Uterus (tissue), 3 donors: ENCODE measurements at regions not wholly inside any gene's neighbourhood (a gene's known extent, or its start where the extent isn't known, plus 50 kb on each side); places are given as distances from the start of the nearest gene placed in this dataset.

Source experiments
- DNase-seq, 2 donors: peaks; one replicate each; pipeline ENCODE4 v3.0.0-alpha.2; 2019 to 2020
- H3K27ac ChIP-seq, 2 donors: fragments of 200-600 bp; sonication (generic); 1 replicate in 1 of 2; 2 replicates in 1 of 2; pipeline ENCODE4 v1.5.1; 2016 to 2018
- H3K27me3 ChIP-seq, 2 donors: fragments of 200-600 bp; sonication (generic); one replicate each; pipeline ENCODE4 v1.5.1; 2018 to 2019; ENCODE audit warnings: control low read depth in 1 of 2
- H3K36me3 ChIP-seq, 2 donors: fragments of 200-600 bp; sonication (generic); one replicate each; pipeline ENCODE4 v1.5.1; 2019; ENCODE audit warnings: control low read depth in 1 of 2
- H3K4me1 ChIP-seq, 2 donors: fragments of 200-600 bp; sonication (generic); one replicate each; pipeline ENCODE4 v1.5.1; 2018 to 2019; ENCODE audit warnings: control low read depth in 1 of 2
- H3K4me3 ChIP-seq, 2 donors: fragments of 200-600 bp; sonication (generic); 1 replicate in 1 of 2; 2 replicates in 1 of 2; pipeline ENCODE4 v1.5.1; 2018 to 2019; ENCODE audit warnings: mild to moderate bottlenecking in 1 of 2
- H3K9me3 ChIP-seq, 2 donors: fragments of 200-600 bp; sonication (generic); one replicate each; pipeline ENCODE4 v1.5.1; 2019; ENCODE audit warnings: control low read depth in 1 of 2
- POLR2A ChIP-seq, 2 donors: fragments of 450-650 bp; IDR thresholded peaks; one replicate each; pipeline ENCODE4 v1.6.1; 2016; ENCODE audit warnings: antibody characterized with exemption in 2 of 2, mild to moderate bottlenecking in 1 of 2, moderate library complexity in 1 of 2
- intact Hi-C: fragments of 100-400 bp; cut with DNase I; formaldehyde crosslinking; loops from one replicate; pipeline ENCODE4 v1.15.1; 2023; ENCODE audit warnings: low total_unique reads
- TF ChIP-seq, protein P1 (sequence below), 4 experiments: fragments of 200-600 bp in 2 of 4; fragments of 450-650 bp in 2 of 4; sonication (generic) in 2 of 4; IDR thresholded peaks; one replicate each; pipeline ENCODE4 v1.5.1; 2016 to 2019; ENCODE audit warnings: antibody characterized with exemption in 4 of 4, mild to moderate bottlenecking in 2 of 4, moderate library complexity in 1 of 4
- donor health status: DM: yes; HTN: yes; CAD: no.

DNA sequence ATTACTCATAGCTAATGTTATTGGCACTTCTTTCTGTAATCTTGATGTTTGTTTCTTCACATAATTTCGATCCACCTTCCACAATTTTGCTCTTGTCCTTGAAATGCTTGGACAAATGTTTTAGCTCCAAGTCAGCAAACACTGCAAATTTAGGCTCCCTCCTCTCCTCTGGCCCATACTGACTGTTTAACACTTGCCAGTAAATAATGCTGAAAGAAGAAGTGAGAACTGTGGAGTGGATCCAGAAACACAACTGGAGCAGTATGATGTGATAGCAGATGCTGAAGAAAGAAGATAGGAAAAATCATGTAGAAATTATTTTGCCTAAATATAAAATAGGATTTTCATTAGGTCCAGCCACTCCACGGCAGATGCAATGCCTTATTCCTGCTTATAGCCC is 415.0 kb upstream of the GYPC start:
- intact Hi-C loops: no loop called here
- Histone ChIP-seq H3K9me3 (no peaks in the 10 kb centered on the region), H3K36me3 (no peaks in the 10 kb centered on the region), H3K27ac (no peak overlapping the region), H3K27me3 (no peaks in the 10 kb centered on the region), H3K4me3 (no peak overlapping the region), H3K4me1 (no peaks in the 10 kb centered on the region)
- TF ChIP-seq, protein P1, sequence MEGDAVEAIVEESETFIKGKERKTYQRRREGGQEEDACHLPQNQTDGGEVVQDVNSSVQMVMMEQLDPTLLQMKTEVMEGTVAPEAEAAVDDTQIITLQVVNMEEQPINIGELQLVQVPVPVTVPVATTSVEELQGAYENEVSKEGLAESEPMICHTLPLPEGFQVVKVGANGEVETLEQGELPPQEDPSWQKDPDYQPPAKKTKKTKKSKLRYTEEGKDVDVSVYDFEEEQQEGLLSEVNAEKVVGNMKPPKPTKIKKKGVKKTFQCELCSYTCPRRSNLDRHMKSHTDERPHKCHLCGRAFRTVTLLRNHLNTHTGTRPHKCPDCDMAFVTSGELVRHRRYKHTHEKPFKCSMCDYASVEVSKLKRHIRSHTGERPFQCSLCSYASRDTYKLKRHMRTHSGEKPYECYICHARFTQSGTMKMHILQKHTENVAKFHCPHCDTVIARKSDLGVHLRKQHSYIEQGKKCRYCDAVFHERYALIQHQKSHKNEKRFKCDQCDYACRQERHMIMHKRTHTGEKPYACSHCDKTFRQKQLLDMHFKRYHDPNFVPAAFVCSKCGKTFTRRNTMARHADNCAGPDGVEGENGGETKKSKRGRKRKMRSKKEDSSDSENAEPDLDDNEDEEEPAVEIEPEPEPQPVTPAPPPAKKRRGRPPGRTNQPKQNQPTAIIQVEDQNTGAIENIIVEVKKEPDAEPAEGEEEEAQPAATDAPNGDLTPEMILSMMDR (IDR thresholded peaks at IDR 0.05): no peak
- TF ChIP-seq POLR2A (IDR thresholded peaks at IDR 0.05): no peak
- no peak for DNase-seq

DNA sequence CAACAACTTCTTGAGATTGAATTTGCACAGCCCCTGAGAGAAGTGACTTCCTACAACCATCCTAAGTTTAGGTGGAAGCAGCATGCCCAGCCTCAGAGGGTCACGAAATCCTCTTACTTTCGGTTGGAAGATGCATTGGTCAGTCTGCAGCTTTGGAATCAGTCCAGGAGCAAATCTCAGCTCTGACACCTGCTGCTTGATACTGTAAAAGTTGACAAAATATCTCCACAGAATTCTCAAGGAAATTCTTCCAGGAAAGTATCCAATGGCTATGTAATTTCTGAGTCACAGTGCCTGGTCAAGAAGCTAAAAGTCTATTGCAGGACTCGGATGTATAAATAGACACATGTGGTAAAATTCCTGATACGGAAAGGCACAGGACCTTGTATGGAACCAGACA is 414.5 kb upstream of the GYPC start:
- Histone ChIP-seq H3K27ac (no peak overlapping the region), H3K36me3 (no peaks in the 10 kb centered on the region), H3K4me1 (no peaks in the 10 kb centered on the region), H3K27me3 (no peaks in the 10 kb centered on the region), H3K9me3 (no peaks in the 10 kb centered on the region), H3K4me3 (no peak overlapping the region)
- TF ChIP-seq, protein P1 (IDR thresholded peaks at IDR 0.05): no peak
- TF ChIP-seq POLR2A (IDR thresholded peaks at IDR 0.05): no peak
- DNase-seq: no peak
- intact Hi-C loops: no loop called here

DNA sequence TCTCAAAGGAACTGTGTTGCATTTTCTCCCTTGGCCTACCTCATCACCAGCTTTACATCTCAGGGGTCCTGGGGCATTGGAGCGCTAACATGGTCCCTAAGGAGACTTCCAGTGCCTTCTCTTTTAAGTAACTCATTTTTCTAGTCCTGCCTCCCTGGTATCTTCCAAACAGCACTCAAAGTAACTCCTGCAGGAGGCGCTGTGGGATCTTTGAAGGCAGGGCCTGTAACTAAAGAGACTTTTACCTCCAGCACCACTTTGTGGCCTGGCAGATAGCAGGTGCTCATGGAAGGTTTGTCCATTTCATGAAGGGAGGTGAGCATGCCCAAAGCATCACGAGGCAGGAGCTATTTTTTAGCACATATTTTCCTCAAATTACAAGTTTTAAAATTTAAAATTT is 411.0 kb upstream of the GYPC start:
- H3K27me3 ChIP-seq: no peaks in the 10 kb centered on the region
- TF ChIP-seq POLR2A (IDR thresholded peaks at IDR 0.05): no peak
- TF ChIP-seq, protein P1 (IDR thresholded peaks at IDR 0.05): no peak
- no peak overlapping the region for H3K27ac ChIP-seq
- no peak overlapping the region for H3K4me3 ChIP-seq
- no peaks in the 10 kb centered on the region for H3K36me3 ChIP-seq
- no peak for DNase-seq
- intact Hi-C loops: no loop called here
- H3K9me3 ChIP-seq: no peaks in the 10 kb centered on the region
- no peaks in the 10 kb centered on the region for H3K4me1 ChIP-seq

DNA sequence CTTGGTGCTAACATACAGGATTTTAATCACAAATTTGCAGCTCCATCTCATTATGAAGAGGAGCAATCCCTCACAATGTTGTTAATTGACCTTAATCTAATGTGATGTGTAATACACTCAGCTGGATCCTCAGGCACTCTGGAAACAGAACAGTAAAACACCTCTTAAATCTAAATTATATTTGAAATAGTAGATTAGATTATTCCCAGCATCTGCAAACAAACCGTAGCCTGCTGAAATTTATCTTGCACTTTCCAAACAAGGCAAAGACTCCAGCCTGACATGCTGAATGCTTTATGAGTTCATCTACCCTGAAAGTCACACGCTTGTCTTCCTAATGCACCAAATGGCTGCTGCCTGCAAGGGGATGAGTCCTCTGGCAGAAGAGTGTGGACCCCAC is 402.3 kb upstream of the GYPC start:
- Histone ChIP-seq H3K9me3 (no peaks in the 10 kb centered on the region), H3K4me3 (no peak overlapping the region), H3K36me3 (no peaks in the 10 kb centered on the region), H3K4me1 (no peaks in the 10 kb centered on the region), H3K27me3 (no peaks in the 10 kb centered on the region), H3K27ac (no peak overlapping the region)
- intact Hi-C loops: no loop called here
- TF ChIP-seq POLR2A (IDR thresholded peaks at IDR 0.05): no peak
- TF ChIP-seq, protein P1 (IDR thresholded peaks at IDR 0.05): no peak
- DNase-seq: no peak

DNA sequence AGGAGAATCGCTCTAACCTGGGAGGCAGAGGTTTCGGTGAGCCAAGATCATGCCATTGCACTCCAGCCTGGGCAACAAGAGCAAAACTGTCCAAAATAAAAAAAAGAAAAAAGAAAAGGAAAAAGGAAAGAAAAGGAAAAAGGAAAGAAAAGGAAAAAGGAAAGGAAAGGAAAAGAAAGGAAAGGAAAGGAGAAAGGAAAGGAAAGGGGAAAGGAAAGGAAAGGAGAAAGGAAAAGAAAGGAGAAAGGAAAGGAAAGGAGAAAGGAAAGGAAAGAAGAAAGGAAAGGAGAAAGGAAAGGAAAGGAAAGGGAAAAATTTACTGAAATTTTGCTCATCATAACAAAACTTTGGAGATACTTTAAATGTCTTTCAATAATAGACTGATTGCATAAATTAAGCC is 391.3 kb upstream of the GYPC start:
- TF ChIP-seq, protein P1 (IDR thresholded peaks at IDR 0.05): no peak
- no peak for TF ChIP-seq POLR2A (IDR thresholded peaks at IDR 0.05)
- intact Hi-C loops: no loop called here
- Histone ChIP-seq H3K4me3 (no peak overlapping the region), H3K9me3 (no peaks in the 10 kb centered on the region), H3K27ac (no peak overlapping the region), H3K4me1 (no peaks in the 10 kb centered on the region), H3K27me3 (no peaks in the 10 kb centered on the region), H3K36me3 (no peaks in the 10 kb centered on the region)
- DNase-seq: no peak
